Endodermal cell (in vitro differentiated cells): ENCODE measurements at regions not wholly inside any gene's neighbourhood (a gene's known extent, or its start where the extent isn't known, plus 50 kb on each side); places are given as distances from the start of the nearest gene placed in this dataset.

Experiments used
- DNase-seq: peaks from one replicate; pipeline ENCODE4 v3.0.0-alpha.2; 2017
- H3K27ac ChIP-seq: 2 replicates; pipeline ENCODE4 v1.5.1; 2013; ENCODE audit warnings: mild to moderate bottlenecking, low read depth, low read length, moderate library complexity
- H3K27me3 ChIP-seq: 2 replicates; pipeline ENCODE4 v1.6.1; 2013; ENCODE audit warnings: mild to moderate bottlenecking, low read length, moderate library complexity; ENCODE audit not compliant: insufficient read depth, control insufficient read depth, poor library complexity, severe bottlenecking
- H3K36me3 ChIP-seq: 2 replicates; pipeline ENCODE4 v1.7.0; 2013; ENCODE audit warnings: mild to moderate bottlenecking, low read length, moderate library complexity; ENCODE audit not compliant: control insufficient read depth, insufficient read depth
- H3K4me1 ChIP-seq: one replicate; pipeline ENCODE4 v1.7.0; 2013; ENCODE audit warnings: low read length; ENCODE audit not compliant: control insufficient read depth, insufficient read depth
- H3K4me3 ChIP-seq: 2 replicates; pipeline ENCODE4 v1.5.1; 2013; ENCODE audit warnings: mild to moderate bottlenecking, low read length, moderate library complexity
- H3K9ac ChIP-seq: 2 replicates; pipeline ENCODE4 v1.6.1; 2013; ENCODE audit warnings: mild to moderate bottlenecking, low read length, moderate library complexity; ENCODE audit not compliant: poor library complexity, severe bottlenecking; ENCODE audit errors: extremely low read depth
- H3K9me3 ChIP-seq: 2 replicates; pipeline ENCODE4 v1.6.1; 2013; ENCODE audit warnings: mild to moderate bottlenecking, low read length, moderate library complexity; ENCODE audit not compliant: control insufficient read depth
- H3K27ac Mint-ChIP-seq: 2 replicates; pipeline ENCODE4 v1.8.0; 2020; ENCODE audit warnings: mixed read lengths
- H3K27me3 Mint-ChIP-seq: 2 replicates; pipeline ENCODE4 v1.8.0; 2021; ENCODE audit warnings: mild to moderate bottlenecking, mixed read lengths; ENCODE audit not compliant: insufficient read depth
- H3K36me3 Mint-ChIP-seq: 2 replicates; pipeline ENCODE4 v1.8.0; 2020; ENCODE audit warnings: low read depth, mixed read lengths
- H3K4me1 Mint-ChIP-seq: 2 replicates; pipeline ENCODE4 v1.8.0; 2020; ENCODE audit warnings: mixed read lengths
- H3K4me3 Mint-ChIP-seq: 2 replicates; pipeline ENCODE4 v1.8.0; 2020; ENCODE audit warnings: mild to moderate bottlenecking, moderate library complexity, mixed read lengths
- H3K9me3 Mint-ChIP-seq: 2 replicates; pipeline ENCODE4 v1.8.0; 2020; ENCODE audit warnings: mild to moderate bottlenecking, mixed read lengths
- CTCF ChIP-seq: fragments of 200-600 bp; sonication (generic); conservative IDR thresholded peaks from 2 replicates; pipeline ENCODE4 v1.5.0; 2021; ENCODE audit warnings: antibody characterized with exemption, mild to moderate bottlenecking
- WGBS, 2 experiments: methylation state at CpG; one replicate each; pipeline versions ENCODE4 v1.1.5 to v1.1.7; 2013; ENCODE audit warnings: missing lambda C conversion rate in 2 of 2, mixed read lengths in 1 of 2; ENCODE audit not compliant: insufficient coverage in 1 of 2, insufficient read length in 1 of 2; 5-methylcytosine and 5-hydroxymethylcytosine counted together

- no peak for DNase-seq
- Mint-ChIP-seq H3K36me3 (no peaks in the 10 kb centered on the region), H3K27me3 (peaks cover 7% of the 10 kb centered on the region), H3K4me1 (peaks cover 11% of the 10 kb centered on the region), H3K4me3 (no peak overlapping the region), H3K9me3 (no peaks in the 10 kb centered on the region), H3K27ac (no peak overlapping the region)
- H3K9me3 ChIP-seq: no peaks in the 10 kb centered on the region
- WGBS, 2 experiments: 91% methylated on average over 1 of the region's 1 CpG; no CpG with 5 or more reads in 1 of the 2 experiments
- TF ChIP-seq CTCF: no peak
- H3K36me3 ChIP-seq: no peaks in the 10 kb centered on the region
- no peak overlapping the region for H3K27ac ChIP-seq
- no peaks in the 10 kb centered on the region for H3K27me3 ChIP-seq
- no peak overlapping the region for H3K4me3 ChIP-seq
- H3K9ac ChIP-seq: no peak overlapping the region
- no peaks in the 10 kb centered on the region for H3K4me1 ChIP-seq
These were observed 267.3 kb upstream of the HAND2 start for GRCh38 chr4:173797296-173797695.

- H3K4me1 Mint-ChIP-seq: no peaks in the 10 kb centered on the region
- Histone ChIP-seq H3K4me1 (no peaks in the 10 kb centered on the region), H3K9me3 (no peaks in the 10 kb centered on the region), H3K4me3 (no peak overlapping the region), H3K36me3 (no peaks in the 10 kb centered on the region), H3K9ac (no peak overlapping the region), H3K27me3 (no peaks in the 10 kb centered on the region), H3K27ac (no peak overlapping the region)
- no peak for DNase-seq
- 57 to 94% methylated on average over 1 to 2 of the region's 2 CpGs for WGBS, 2 experiments
- no peak for TF ChIP-seq CTCF
- peaks cover 8% of the 10 kb centered on the region for H3K27me3 Mint-ChIP-seq
- H3K36me3 Mint-ChIP-seq: no peaks in the 10 kb centered on the region
- H3K27ac Mint-ChIP-seq: no peak overlapping the region
- H3K9me3 Mint-ChIP-seq: peaks cover 9% of the 10 kb centered on the region
- H3K4me3 Mint-ChIP-seq: no peak overlapping the region
These were observed 264.6 kb upstream of the HAND2 start for GRCh38 chr4:173794662-173795061.

GRCh38 chr4:173793937-173794510 is 264.0 kb upstream of the HAND2 start:
- Mint-ChIP-seq H3K4me3 (no peak overlapping the region), H3K27ac (no peak overlapping the region), H3K36me3 (no peaks in the 10 kb centered on the region), H3K4me1 (no peaks in the 10 kb centered on the region), H3K9me3 (peaks cover 11% of the 10 kb centered on the region), H3K27me3 (peaks cover 13% of the 10 kb centered on the region)
- Histone ChIP-seq H3K36me3 (no peaks in the 10 kb centered on the region), H3K27ac (no peak overlapping the region), H3K4me3 (no peak overlapping the region), H3K27me3 (no peaks in the 10 kb centered on the region), H3K9ac (no peak overlapping the region), H3K9me3 (no peaks in the 10 kb centered on the region), H3K4me1 (no peaks in the 10 kb centered on the region)
- WGBS, 2 experiments: 97% methylated on average over 3 of the region's 3 CpGs; no CpG with 5 or more reads in 1 of the 2 experiments
- no peak for TF ChIP-seq CTCF
- no peak for DNase-seq
